NOMO-1 treated with dmso at 0.1 percent for 144 hours (cell line): ENCODE measurements at regions not wholly inside any gene's neighbourhood (a gene's known extent, or its start where the extent isn't known, plus 50 kb on each side); places are given as distances from the start of the nearest gene placed in this dataset.

ENCODE experiments used
- DNase-seq: peaks from one replicate; lab custom pipeline; 2025; ENCODE audit not compliant: unreplicated experiment; lab: John Stamatoyannopoulos, UW

GRCh38 chr2:139963863-139964355, 1183.7 kb upstream of the NXPH2 start:
- no peak for DNase-seq

- DNase-seq, result no peak
These were observed 1169.2 kb upstream of the NXPH2 start for GRCh38 chr2:139949242-139949972.

DNA sequence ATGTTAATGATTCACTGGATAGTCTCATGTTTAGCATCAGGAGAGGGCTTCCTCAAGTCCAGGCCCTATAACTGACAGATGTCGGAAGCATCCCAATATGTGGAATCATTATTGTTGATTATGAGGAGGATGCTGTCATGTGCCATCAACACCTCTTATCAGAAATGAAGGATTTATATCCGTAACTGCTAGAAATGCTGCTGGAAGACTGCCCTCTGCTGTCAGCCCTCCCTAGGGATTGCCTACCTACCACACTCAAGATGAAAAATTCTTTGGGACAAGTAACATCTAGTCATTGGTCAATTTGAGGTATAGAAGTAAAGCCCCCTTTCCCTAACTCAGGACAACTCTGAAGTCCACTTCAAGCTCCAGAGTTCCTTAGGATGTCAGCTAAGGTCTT, 1166.5 kb upstream of the NXPH2 start:
- no peak for DNase-seq

DNA sequence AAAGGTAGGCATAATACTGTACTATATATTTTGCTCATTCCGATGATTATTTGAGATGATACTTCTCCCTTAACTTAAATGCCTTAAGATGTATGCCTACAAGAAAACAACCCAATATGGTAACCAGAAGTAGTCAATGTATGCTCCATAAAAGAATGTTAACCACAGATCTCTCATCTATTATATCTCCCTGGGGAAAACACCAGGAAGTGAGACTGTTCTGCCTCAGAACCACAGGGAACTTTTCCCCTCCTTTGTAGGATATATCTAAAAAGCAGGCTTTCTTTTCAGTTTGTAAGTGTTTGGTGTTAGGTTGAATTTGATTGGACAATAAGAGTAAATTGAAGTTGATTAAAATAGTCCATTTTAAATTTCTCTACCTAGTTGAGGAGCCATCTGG, 1160.5 kb upstream of the NXPH2 start:
- DNase-seq, result no peak

GRCh38 chr2:139925903-139926302, 1145.7 kb upstream of the NXPH2 start:
- no peak for DNase-seq

- DNase-seq, result no peak
These were observed 1143.9 kb upstream of the NXPH2 start for GRCh38 chr2:139924070-139924469.

DNA sequence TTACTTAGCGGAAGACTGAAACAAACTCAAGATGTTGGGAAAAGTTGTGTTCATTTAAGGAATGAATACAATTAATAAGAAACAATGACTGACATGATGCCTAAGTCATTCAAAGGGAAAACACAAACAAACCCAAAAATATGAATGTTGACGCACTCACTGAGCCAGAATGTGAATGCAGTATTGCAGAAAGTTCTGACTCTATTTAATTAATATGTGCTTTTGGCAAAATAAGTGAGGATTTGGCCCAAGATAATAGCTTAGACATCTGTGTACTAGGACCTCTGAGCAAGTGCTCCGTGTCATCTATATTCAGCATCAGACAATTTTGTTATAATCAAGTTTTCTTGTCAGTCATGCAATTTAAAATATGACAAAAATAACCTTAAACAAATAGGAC, 1138.8 kb upstream of the NXPH2 start:
- DNase-seq, result no peak

- no peak for DNase-seq
These were observed 1137.6 kb upstream of the NXPH2 start for GRCh38 chr2:139917690-139918384.

- no peak for DNase-seq
These were observed 1136.6 kb upstream of the NXPH2 start for GRCh38 chr2:139916822-139917221.

GRCh38 chr2:139911160-139911559, 1131.0 kb upstream of the NXPH2 start:
- DNase-seq, result no peak

GRCh38 chr2:139909136-139909535, 1128.9 kb upstream of the NXPH2 start:
- DNase-seq, result no peak

- DNase-seq, result no peak
These were observed 1125.4 kb upstream of the NXPH2 start for GRCh38 chr2:139905624-139906023.

DNA sequence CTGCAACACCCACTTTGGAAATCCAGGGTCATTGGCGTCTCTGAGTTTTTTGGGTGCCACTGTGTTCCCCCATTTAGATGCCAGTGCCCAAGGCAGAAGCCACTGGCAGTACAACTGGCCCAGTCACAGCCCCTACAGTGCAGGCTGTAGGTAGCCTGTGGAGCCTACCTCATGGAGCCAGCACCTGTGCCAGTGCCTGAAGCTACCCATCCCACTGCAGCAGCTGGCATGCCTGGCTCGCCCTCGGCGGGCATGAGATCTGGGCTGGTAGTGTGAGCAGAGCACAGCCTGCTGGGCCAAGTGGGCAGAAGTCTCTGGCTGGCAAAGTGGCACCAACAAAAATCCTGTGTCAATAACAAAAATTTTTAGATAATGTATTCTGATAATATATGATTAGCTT, 1111.4 kb upstream of the NXPH2 start:
- no peak for DNase-seq

GRCh38 chr2:139885921-139886498, 1105.8 kb upstream of the NXPH2 start:
- DNase-seq, result peak; percentile 11

DNA sequence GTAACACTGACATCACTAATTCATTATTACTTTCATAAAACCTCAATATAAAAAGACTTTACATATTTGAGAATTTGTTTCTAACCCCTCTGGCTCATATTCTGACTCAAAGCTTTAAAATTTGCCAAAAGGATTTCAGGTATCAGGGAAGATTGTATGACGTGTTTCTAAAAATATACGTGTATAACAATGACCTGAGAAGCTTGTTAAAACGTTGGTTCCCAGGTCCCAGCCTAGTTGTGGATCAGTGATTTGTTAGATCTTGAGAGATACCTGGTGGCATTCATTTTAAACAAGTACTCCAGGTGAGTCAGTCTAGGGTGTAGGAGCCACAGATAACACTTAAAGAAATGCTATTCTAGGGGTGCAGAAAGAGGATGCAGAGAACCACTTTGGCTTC, 1096.8 kb upstream of the NXPH2 start:
- DNase-seq, result no peak

- DNase-seq, result no peak
These were observed 1096.1 kb upstream of the NXPH2 start for GRCh38 chr2:139876321-139876720.

- DNase-seq, result no peak
These were observed 1092.3 kb upstream of the NXPH2 start for GRCh38 chr2:139872503-139872902.

- no peak for DNase-seq
These were observed 1091.8 kb upstream of the NXPH2 start for GRCh38 chr2:139872032-139872431.

GRCh38 chr2:139867601-139868226, 1087.5 kb upstream of the NXPH2 start:
- no peak for DNase-seq

- no peak for DNase-seq
These were observed 1084.7 kb upstream of the NXPH2 start for GRCh38 chr2:139864821-139865302.

GRCh38 chr2:139854769-139855483, 1074.7 kb upstream of the NXPH2 start:
- no peak for DNase-seq
